GM12878 (cell line): ENCODE measurements at regions not wholly inside any gene's neighbourhood (a gene's known extent, or its start where the extent isn't known, plus 50 kb on each side); places are given as distances from the start of the nearest gene placed in this dataset.
"Not testable (repeated sequence)": the region's sequence is repeated elsewhere in the genome, so short reads cannot be mapped to it uniquely, and the experiment has no call there.

Experiments
- CHD2 ChIP-seq: IDR thresholded peaks from 2 replicates; pipeline ENCODE4 v1.6.1; 2011; ENCODE audit warnings: low read depth, low read length, improper control_type of control experiment, borderline replicate concordance
- EP300 ChIP-seq, 2 experiments: fragments of 150-350 bp in 1 of 2; IDR thresholded peaks; 2 replicates each; pipeline ENCODE4 v1.6.1; 2011 to 2012; ENCODE audit warnings: low read depth in 2 of 2, low read length in 2 of 2, borderline replicate concordance in 1 of 2, improper control_type of control experiment in 1 of 2, inconsistent platforms in 1 of 2; ENCODE audit not compliant: control insufficient read depth in 1 of 2
- SMC3 ChIP-seq: IDR thresholded peaks from 2 replicates; pipeline ENCODE4 v1.6.1; 2011; ENCODE audit warnings: low read length, improper control_type of control experiment, borderline replicate concordance
- USF1 ChIP-seq: IDR thresholded peaks from 2 replicates; pipeline ENCODE4 v1.6.1; 2011; ENCODE audit warnings: borderline replicate concordance, low read depth, mild to moderate bottlenecking, moderate library complexity, mixed read lengths, low read length; ENCODE audit not compliant: insufficient read depth; ENCODE audit errors: extremely low read length

GRCh38 chr12:78301282-78301681 lies 470.6 kb downstream of the NAV3 start:
- not testable (repeated sequence) for TF ChIP-seq SMC3; EP300 (IDR thresholded peaks at IDR 0.05; ENCODE audit: borderline replicate concordance in 1 of 2, control insufficient read depth in 1 of 2, low read depth in 2 of 2, low read length in 2 of 2); CHD2; USF1
